HEK293T (cell line): ENCODE measurements at regions not wholly inside any gene's neighbourhood (a gene's known extent, or its start where the extent isn't known, plus 50 kb on each side); places are given as distances from the start of the nearest gene placed in this dataset.

ENCODE experiments used
- BHLHE40 ChIP-seq: fragments of 450-650 bp; IDR thresholded peaks from 2 replicates; pipeline ENCODE4 v1.6.1; 2016; ENCODE audit warnings: mild to moderate bottlenecking, moderate library complexity, borderline replicate concordance
- FOXA1 ChIP-seq: fragments of 450-650 bp; IDR thresholded peaks from 2 replicates; pipeline ENCODE4 v1.6.1; 2016; ENCODE audit warnings: mild to moderate bottlenecking
- FOXK2 ChIP-seq: fragments of 450-650 bp; IDR thresholded peaks from 2 replicates; pipeline ENCODE4 v1.6.1; 2016; ENCODE audit warnings: mild to moderate bottlenecking
- FOXM1 ChIP-seq: fragments of 450-650 bp; IDR thresholded peaks from 2 replicates; pipeline ENCODE4 v1.6.1; 2017; ENCODE audit warnings: mild to moderate bottlenecking, borderline replicate concordance
- SP1 ChIP-seq: fragments of 450-650 bp; IDR thresholded peaks from 2 replicates; pipeline ENCODE4 v1.6.1; 2017
- SUZ12 ChIP-seq: fragments of 450-650 bp; IDR thresholded peaks from 2 replicates; pipeline ENCODE4 v1.6.1; 2016; ENCODE audit warnings: mild to moderate bottlenecking
- TARDBP ChIP-seq: fragments of 450-650 bp; IDR thresholded peaks from 2 replicates; pipeline ENCODE4 v1.6.1; 2016
- ZNF384 ChIP-seq: fragments of 450-650 bp; IDR thresholded peaks from 2 replicates; pipeline ENCODE4 v1.6.1; 2016

DNA sequence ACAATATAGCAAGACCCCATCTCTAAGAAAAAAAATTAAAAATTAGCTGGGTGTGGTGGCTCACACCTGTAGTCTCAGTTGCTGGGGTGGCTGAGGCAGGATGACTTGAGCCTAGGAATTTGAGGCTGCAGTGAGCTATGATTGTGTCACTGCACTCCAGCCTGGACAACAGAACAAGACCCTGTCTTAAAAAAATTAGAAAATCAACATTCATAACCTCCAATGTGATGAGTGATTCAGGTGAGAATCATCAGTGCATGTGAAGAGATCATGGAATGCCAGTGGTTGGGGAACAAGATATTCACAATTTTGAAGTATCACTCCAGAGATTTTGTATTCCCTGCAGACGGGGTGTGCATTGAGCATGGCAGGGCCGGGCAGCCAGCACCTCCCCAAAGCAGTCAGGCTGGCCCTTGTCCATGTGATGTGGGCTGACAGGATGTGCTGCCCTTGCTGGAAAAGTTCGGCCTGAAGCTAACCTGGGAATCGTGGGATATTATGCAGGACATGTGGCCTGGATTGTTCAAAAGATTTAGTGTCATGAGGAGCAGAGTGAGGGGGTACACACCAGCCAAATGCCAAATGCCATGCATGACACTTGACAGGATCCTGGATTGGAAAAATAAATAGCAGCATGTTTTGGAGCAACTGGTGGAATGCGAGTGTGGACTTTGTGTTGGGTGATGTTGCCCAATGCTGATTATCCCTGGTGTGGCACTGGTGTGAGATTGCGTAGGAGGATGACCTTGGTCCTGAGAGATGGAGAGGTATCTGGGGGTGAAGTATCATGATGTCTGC lies 189.0 kb downstream of the RGS3 start:
- TF ChIP-seq FOXK2 (no peak), SP1 (no peak), SUZ12 (no peak), BHLHE40 (no peak), FOXM1 (no peak), TARDBP (no peak), ZNF384 (no peak), FOXA1 (no peak)
